Rectal smooth muscle tissue (tissue), 1 donor: ENCODE measurements at regions not wholly inside any gene's neighbourhood (a gene's known extent, or its start where the extent isn't known, plus 50 kb on each side); places are given as distances from the start of the nearest gene placed in this dataset.

ENCODE experiments used
- H3K27ac ChIP-seq: one replicate; pipeline ENCODE4 v1.7.0; 2013; ENCODE audit warnings: low read depth, low read length, inconsistent platforms
- H3K27me3 ChIP-seq: one replicate; pipeline ENCODE4 v1.7.0; 2013; ENCODE audit warnings: low read length; ENCODE audit not compliant: control insufficient read depth, insufficient read depth
- H3K36me3 ChIP-seq: one replicate; pipeline ENCODE4 v1.7.0; 2013; ENCODE audit warnings: low read length; ENCODE audit not compliant: control insufficient read depth, insufficient read depth
- H3K4me1 ChIP-seq: one replicate; pipeline ENCODE4 v1.7.0; 2013; ENCODE audit warnings: low read length; ENCODE audit not compliant: control insufficient read depth, insufficient read depth
- H3K4me3 ChIP-seq: one replicate; pipeline ENCODE4 v1.7.0; 2013; ENCODE audit warnings: low read length
- H3K9ac ChIP-seq: one replicate; pipeline ENCODE4 v1.7.0; 2013; ENCODE audit warnings: low read length

DNA sequence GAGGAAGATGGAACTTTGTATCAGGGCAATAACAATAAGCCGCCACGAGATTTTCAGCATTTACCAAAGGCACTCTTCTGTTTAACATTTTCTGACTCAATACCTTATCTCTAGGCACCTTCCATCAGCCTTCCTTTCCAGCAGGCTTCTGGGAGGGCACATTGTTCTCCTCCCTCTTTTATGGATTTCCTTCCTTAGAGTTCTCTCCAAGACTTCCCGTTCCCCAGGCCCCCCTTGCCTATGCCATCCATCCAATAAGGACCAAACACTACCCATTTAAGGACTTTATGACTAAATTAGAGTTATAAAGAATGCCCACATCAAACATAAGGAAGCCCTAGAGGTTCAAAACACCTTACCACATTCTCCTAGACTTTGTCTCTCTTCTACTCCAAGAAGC is 71.0 kb upstream of the ACP3 start:
- no peak overlapping the region for H3K9ac ChIP-seq
- no peaks in the 10 kb centered on the region for H3K27me3 ChIP-seq
- H3K4me3 ChIP-seq = no peak overlapping the region
- H3K4me1 ChIP-seq = no peaks in the 10 kb centered on the region
- no peak overlapping the region for H3K27ac ChIP-seq
- H3K36me3 ChIP-seq = no peaks in the 10 kb centered on the region

DNA sequence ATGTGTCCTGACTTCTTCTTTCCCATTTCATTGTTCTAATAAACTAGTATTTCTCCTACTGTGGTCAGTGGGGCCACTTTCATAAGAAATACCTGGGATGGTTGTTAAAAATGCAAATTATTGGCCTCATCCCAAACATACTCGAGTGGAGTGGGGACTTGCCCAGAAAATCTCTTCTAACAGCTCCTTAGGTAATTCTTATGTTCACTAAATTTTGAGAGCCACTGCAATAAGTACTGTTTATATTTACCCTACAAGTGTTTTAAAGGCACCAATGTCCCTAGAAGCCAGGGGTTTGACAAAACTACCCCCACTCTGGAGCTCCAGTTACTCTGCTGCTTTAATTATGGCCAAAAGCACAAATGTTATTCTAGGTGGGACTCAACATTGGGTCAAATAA is 70.0 kb upstream of the ACP3 start:
- Histone ChIP-seq H3K9ac (no peak overlapping the region), H3K36me3 (no peaks in the 10 kb centered on the region)

DNA sequence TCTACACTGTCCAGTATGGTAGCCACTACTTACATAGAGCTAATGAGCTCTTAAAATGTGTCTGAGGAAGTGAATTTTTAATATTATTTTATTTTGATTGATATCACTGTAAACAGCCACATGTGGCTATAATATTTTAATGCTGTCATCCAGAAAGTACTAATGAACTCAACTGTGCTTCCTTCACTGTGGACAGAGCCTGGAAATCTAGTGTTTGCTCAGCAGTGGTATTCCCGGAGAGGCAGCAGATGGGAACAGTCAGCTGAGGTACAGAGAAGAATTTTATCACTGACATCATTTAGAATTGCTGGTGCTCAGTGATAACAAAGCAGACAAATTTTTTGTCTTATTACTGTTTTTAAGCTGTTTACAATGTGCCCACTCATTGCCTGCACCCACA is 68.7 kb upstream of the ACP3 start:
- H3K4me1 ChIP-seq = no peaks in the 10 kb centered on the region

More for the DNA sequence above, 70.0 kb upstream of the ACP3 start:
- no peaks in the 10 kb centered on the region for H3K27me3 ChIP-seq
- no peaks in the 10 kb centered on the region for H3K4me1 ChIP-seq
- H3K4me3 ChIP-seq = no peak overlapping the region
- H3K27ac ChIP-seq = no peak overlapping the region

DNA sequence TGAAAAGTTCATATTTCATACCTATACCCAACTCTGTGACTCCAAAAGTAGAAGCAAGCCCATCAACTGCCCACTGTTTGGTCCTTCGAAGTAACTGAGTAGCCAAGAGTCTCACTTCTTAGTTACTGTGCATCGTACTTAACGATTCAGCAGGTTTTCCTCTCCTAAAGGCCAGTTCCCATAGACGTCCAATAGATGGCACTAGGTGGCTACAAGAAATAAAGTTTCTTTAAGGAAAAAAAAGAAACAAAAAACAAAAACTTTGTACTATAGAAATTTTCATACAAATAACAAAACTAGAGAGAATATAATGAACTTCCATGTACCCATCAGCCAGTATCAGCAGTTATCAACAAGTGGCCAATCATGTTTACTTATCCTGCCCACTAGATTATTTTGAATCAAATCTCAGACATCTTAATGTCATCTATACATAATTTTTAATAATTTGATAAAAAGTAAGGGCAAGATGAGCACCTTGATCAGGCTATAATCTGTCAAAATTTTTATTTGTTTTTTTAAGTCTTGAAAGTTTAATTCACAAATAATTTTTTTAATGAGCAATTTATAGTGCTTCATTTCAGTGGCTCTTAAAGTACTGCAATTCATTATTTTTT is 63.8 kb upstream of the ACP3 start:
- no peaks in the 10 kb centered on the region for H3K27me3 ChIP-seq
- no peak overlapping the region for H3K27ac ChIP-seq
- no peak overlapping the region for H3K4me3 ChIP-seq
- no peaks in the 10 kb centered on the region for H3K4me1 ChIP-seq
- no peaks in the 10 kb centered on the region for H3K36me3 ChIP-seq
- H3K9ac ChIP-seq = no peak overlapping the region

More for the DNA sequence above, 68.7 kb upstream of the ACP3 start:
- H3K9ac ChIP-seq = no peak overlapping the region
- no peak overlapping the region for H3K4me3 ChIP-seq
- H3K27ac ChIP-seq = no peak overlapping the region
- H3K36me3 ChIP-seq = no peaks in the 10 kb centered on the region
- H3K27me3 ChIP-seq = no peaks in the 10 kb centered on the region

DNA sequence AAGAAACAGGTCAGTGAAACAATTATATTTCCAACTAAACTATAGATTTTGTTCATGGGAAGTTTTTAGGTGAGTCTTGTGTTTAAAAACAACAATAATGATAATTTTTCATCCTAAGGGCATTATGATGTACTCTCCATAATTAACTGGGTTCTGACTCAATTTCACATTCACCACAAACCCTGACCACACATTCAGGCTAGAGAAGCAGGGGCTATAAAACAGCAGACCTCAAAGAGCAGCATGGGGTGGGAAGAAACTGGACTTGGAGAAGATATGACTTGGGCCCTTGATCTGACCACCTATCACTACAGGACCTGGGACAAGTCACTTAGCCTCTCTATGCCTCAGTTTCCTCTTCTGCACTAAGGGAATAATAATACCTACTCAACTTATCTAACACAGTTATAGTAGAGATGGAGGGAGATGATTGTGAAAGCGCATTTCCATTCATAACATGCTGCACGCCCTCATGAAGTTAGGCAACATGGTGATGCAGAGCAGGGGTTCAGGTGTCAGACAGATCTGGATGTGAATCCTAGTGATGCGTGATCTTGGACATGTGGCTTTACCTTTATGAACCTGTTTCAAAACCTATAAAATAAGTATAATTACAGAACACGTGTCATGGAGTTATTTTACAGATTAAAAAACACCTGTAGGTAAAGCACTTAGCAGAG is 63.0 kb upstream of the ACP3 start:
- H3K36me3 ChIP-seq = no peaks in the 10 kb centered on the region
- H3K9ac ChIP-seq = no peak overlapping the region
- H3K4me1 ChIP-seq = no peaks in the 10 kb centered on the region
- H3K27ac ChIP-seq = no peak overlapping the region
- no peaks in the 10 kb centered on the region for H3K27me3 ChIP-seq
- no peak overlapping the region for H3K4me3 ChIP-seq

DNA sequence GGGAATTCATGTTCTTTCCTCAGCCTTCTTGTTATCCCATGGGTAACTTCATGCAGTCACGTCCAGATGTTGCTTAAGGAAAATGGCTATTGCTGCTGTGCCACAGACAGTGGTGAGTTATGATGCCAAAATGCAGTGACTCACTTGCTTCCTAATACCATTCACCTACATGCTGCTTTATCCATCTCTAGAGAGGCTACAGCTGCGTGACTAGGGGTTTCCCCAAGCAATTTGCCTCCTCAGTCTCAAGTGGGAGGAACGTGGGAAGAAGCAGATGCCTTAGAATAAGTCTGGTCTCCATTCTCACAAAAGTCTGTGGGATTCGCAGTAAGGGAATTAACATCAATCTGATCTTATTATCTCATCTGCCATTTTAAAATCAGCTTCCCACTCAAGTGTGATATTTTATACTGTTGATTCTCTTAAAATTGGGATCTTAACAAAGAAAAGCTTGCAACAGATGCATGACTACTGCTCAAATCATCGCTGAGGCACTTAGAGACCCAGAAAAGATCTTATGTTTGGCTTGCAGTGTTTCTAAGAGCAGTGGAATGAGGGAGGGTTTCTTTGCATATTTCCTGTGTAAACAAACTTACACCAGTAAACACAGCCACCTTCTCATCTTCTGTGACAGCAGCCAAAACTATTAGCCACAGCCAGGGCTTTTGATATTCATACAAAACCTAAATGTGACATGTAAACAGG is 62.0 kb upstream of the ACP3 start:
- Histone ChIP-seq H3K9ac (no peak overlapping the region), H3K4me3 (no peak overlapping the region), H3K36me3 (no peaks in the 10 kb centered on the region), H3K27me3 (no peaks in the 10 kb centered on the region), H3K4me1 (no peaks in the 10 kb centered on the region), H3K27ac (no peak overlapping the region)

DNA sequence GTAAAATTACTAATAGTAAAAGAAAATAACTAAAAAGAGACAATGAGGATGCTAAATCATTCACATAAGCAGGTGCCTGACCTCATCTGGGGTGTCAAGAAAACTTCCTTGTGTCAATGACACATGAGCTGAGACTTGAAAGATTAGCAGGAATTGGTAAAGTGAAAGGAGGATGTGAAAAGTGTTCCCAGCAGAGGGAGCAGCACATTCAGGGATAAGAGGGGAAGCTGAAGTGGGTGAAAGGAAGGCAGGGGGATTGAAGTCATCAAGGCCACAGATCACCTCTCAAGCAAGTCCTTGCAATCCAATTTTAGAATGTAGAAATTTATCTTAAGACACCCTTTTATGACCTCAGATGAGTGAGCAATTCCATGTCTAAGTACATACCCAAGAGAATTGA is 60.2 kb upstream of the ACP3 start:
- Histone ChIP-seq H3K27ac (no peak overlapping the region), H3K9ac (no peak overlapping the region), H3K27me3 (no peaks in the 10 kb centered on the region), H3K4me3 (no peak overlapping the region), H3K36me3 (no peaks in the 10 kb centered on the region), H3K4me1 (no peaks in the 10 kb centered on the region)

DNA sequence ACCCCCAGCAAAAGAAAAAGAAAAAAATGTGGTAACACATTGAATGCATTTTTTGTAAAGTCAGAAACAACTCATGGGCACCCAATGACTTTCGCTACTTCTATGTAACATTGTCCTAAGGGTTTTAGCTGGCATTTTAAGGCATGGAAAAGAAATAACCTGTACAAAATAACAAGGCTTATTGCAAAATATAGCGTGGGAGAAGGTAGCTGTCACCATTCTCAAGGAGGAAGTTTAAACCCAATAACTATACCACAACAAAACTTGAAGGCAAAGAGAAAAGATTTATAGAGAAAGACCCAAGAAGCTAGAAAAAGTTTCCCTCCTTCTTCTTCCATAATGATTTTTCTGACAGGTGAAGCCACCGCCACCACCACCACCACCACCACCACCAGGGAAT is 55.7 kb upstream of the ACP3 start:
- Histone ChIP-seq H3K27ac (no peak overlapping the region), H3K9ac (no peak overlapping the region), H3K4me3 (no peak overlapping the region), H3K4me1 (no peaks in the 10 kb centered on the region), H3K36me3 (no peaks in the 10 kb centered on the region), H3K27me3 (no peaks in the 10 kb centered on the region)

DNA sequence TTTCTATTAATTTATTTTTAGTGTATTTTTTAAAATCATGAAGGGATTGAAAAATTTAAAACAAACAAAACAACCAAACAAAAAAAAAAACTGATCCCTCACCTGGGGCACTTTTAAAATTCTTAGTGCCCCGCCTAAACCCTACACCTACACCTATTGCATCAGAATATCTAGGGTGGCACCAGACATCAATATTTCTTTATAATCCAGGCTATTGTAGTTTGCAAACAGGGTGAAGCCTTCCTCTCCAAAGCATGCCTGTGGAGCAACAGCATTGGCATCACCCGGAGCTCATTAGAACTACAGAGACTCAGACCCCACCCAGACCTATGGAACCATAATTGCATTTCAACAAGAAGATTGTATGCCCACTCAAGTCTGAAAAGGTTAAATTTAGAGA is 54.9 kb upstream of the ACP3 start:
- H3K4me1 ChIP-seq = no peaks in the 10 kb centered on the region
- H3K27ac ChIP-seq = no peak overlapping the region
- no peak overlapping the region for H3K4me3 ChIP-seq
- H3K9ac ChIP-seq = no peak overlapping the region
- H3K36me3 ChIP-seq = no peaks in the 10 kb centered on the region
- no peaks in the 10 kb centered on the region for H3K27me3 ChIP-seq

DNA sequence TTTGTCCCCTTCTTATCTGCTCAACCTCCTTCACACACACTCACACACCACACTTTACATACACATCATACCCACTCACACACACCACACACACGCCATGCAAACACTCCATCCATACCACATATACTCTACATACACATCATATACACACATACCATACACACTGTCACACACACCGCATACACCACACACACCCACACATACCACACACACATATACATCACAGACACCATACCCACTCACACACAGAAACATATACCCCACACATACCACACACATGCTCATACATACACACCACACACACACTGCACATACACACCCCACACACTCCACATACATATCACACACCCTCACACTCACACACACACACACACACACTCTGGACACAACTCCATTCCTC is 54.3 kb upstream of the ACP3 start:
- H3K9ac ChIP-seq = no peak overlapping the region
- no peak overlapping the region for H3K4me3 ChIP-seq
- no peaks in the 10 kb centered on the region for H3K36me3 ChIP-seq
- no peaks in the 10 kb centered on the region for H3K4me1 ChIP-seq
- H3K27me3 ChIP-seq = no peaks in the 10 kb centered on the region
- no peak overlapping the region for H3K27ac ChIP-seq

DNA sequence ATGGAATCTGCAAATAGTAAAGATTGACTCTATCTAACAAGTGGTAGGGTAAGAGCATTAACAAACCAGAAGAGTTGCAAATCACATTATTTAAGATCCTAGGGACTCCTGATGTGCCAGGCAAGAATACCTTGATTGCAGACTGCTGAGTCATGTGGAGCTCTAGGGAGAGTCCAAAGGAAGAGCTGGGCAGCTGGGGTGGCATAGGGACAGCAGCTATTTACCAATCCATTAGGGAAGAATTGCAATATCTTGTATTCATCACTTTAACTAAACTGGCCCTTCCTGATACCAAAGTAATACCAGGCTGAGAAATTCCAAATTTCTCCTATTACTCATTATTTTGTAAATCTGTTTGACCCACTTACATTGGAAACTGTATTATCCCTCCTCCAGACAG is 52.2 kb upstream of the ACP3 start:
- H3K4me1 ChIP-seq = no peaks in the 10 kb centered on the region
- no peaks in the 10 kb centered on the region for H3K27me3 ChIP-seq
- no peak overlapping the region for H3K9ac ChIP-seq
- H3K4me3 ChIP-seq = no peak overlapping the region
- no peaks in the 10 kb centered on the region for H3K36me3 ChIP-seq
- H3K27ac ChIP-seq = no peak overlapping the region

DNA sequence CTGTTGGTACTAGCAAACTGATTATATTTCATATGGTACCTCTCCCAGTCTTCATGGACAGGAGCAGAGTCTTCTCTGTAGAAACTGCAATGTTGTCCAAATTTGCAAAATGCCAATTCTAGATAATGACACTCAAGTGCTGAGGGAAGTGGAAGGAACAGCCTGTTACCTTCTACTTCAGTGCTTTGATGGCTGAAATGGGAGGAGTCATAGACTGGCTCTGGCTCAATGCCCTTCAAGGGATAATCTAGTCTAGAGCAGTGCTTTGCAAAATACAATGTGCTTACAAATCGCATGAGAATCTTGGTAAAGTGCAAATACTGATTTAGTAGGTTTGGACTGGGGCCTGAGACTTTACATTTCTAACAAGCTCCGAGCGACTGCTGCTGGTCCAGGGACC is 51.7 kb upstream of the ACP3 start:
- Histone ChIP-seq H3K27ac (no peak overlapping the region), H3K27me3 (no peaks in the 10 kb centered on the region), H3K36me3 (no peaks in the 10 kb centered on the region), H3K4me1 (no peaks in the 10 kb centered on the region), H3K4me3 (no peak overlapping the region), H3K9ac (no peak overlapping the region)
